ENCODE measurements at regions not wholly inside any gene's neighbourhood (a gene's known extent, or its start where the extent isn't known, plus 50 kb on each side); places are given as distances from the start of the nearest gene placed in this dataset.

GRCh38 chr20:58590679-58591473 is 60.2 kb upstream of the STX16 start:
- Histone ChIP-seq H3K27me3 (ENCODE audit: control insufficient read depth in 1 of 2, insufficient read depth in 2 of 2, low read length in 2 of 2) (no peaks in the 10 kb centered on the region), H3K4me1 (ENCODE audit: control insufficient read depth in 2 of 2, insufficient read depth in 2 of 2, low read length in 1 of 2) (peaks cover 0 to 2% of the 10 kb centered on the region in 2 donors), H3K9me3 (ENCODE audit: control insufficient read depth in 2 of 2, insufficient read depth in 1 of 2, low read depth in 1 of 2, low read length in 1 of 2) (peaks cover 2% of the 10 kb centered on the region in 2 donors), H3K36me3 (ENCODE audit: control insufficient read depth in 2 of 2, insufficient read depth in 2 of 2, low read length in 1 of 2) (no peaks in the 10 kb centered on the region), H3K27ac (ENCODE audit: low read depth in 2 of 2, low read length in 1 of 2) (no peak overlapping the region), H3K4me3 (ENCODE audit: low read depth in 1 of 2, low read length in 2 of 2) (no peak overlapping the region)
- 66 to 73% methylated on average over 12 of the region's 12 CpGs for WGBS, 2 donors

GRCh38 chr20:58587467-58587866 is 63.6 kb upstream of the STX16 start:
- H3K27ac ChIP-seq (ENCODE audit: low read depth in 2 of 2, low read length in 1 of 2): no peak overlapping the region
- H3K9me3 ChIP-seq (ENCODE audit: control insufficient read depth in 2 of 2, insufficient read depth in 1 of 2, low read depth in 1 of 2, low read length in 1 of 2): peaks cover 2 to 4% of the 10 kb centered on the region in 2 donors
- no peaks in the 10 kb centered on the region for H3K36me3 ChIP-seq (ENCODE audit: control insufficient read depth in 2 of 2, insufficient read depth in 2 of 2, low read length in 1 of 2)
- no peak overlapping the region for H3K4me3 ChIP-seq (ENCODE audit: low read depth in 1 of 2, low read length in 2 of 2)
- no peaks in the 10 kb centered on the region for H3K4me1 ChIP-seq (ENCODE audit: control insufficient read depth in 2 of 2, insufficient read depth in 2 of 2, low read length in 1 of 2)
- 82 to 84% methylated on average over 9 of the region's 9 CpGs for WGBS, 2 donors
- no peaks in the 10 kb centered on the region for H3K27me3 ChIP-seq (ENCODE audit: control insufficient read depth in 1 of 2, insufficient read depth in 2 of 2, low read length in 2 of 2)

GRCh38 chr20:58586565-58587093 is 64.5 kb upstream of the STX16 start:
- 70 to 91% methylated on average over 6 of the region's 6 CpGs for WGBS, 2 donors
- no peaks in the 10 kb centered on the region for H3K36me3 ChIP-seq (ENCODE audit: control insufficient read depth in 2 of 2, insufficient read depth in 2 of 2, low read length in 1 of 2)
- no peak overlapping the region for H3K4me3 ChIP-seq (ENCODE audit: low read depth in 1 of 2, low read length in 2 of 2)
- no peaks in the 10 kb centered on the region for H3K4me1 ChIP-seq (ENCODE audit: control insufficient read depth in 2 of 2, insufficient read depth in 2 of 2, low read length in 1 of 2)
- H3K9me3 ChIP-seq (ENCODE audit: control insufficient read depth in 2 of 2, insufficient read depth in 1 of 2, low read depth in 1 of 2, low read length in 1 of 2): peaks cover 0 to 4% of the 10 kb centered on the region in 2 donors
- no peak overlapping the region for H3K27ac ChIP-seq (ENCODE audit: low read depth in 2 of 2, low read length in 1 of 2)
- no peaks in the 10 kb centered on the region for H3K27me3 ChIP-seq (ENCODE audit: control insufficient read depth in 1 of 2, insufficient read depth in 2 of 2, low read length in 2 of 2)

GRCh38 chr20:58585753-58586540 is 65.1 kb upstream of the STX16 start:
- Histone ChIP-seq H3K27ac (ENCODE audit: low read depth in 2 of 2, low read length in 1 of 2) (no peak overlapping the region), H3K9me3 (ENCODE audit: control insufficient read depth in 2 of 2, insufficient read depth in 1 of 2, low read depth in 1 of 2, low read length in 1 of 2) (peaks cover 0 to 4% of the 10 kb centered on the region in 2 donors), H3K36me3 (ENCODE audit: control insufficient read depth in 2 of 2, insufficient read depth in 2 of 2, low read length in 1 of 2) (no peaks in the 10 kb centered on the region), H3K4me3 (ENCODE audit: low read depth in 1 of 2, low read length in 2 of 2) (no peak overlapping the region), H3K27me3 (ENCODE audit: control insufficient read depth in 1 of 2, insufficient read depth in 2 of 2, low read length in 2 of 2) (no peaks in the 10 kb centered on the region), H3K4me1 (ENCODE audit: control insufficient read depth in 2 of 2, insufficient read depth in 2 of 2, low read length in 1 of 2) (no peaks in the 10 kb centered on the region)
- 63 to 69% methylated on average over 8 of the region's 8 CpGs for WGBS, 2 donors

- Histone ChIP-seq H3K27ac (ENCODE audit: low read depth in 2 of 2, low read length in 1 of 2) (no peak overlapping the region), H3K4me1 (ENCODE audit: control insufficient read depth in 2 of 2, insufficient read depth in 2 of 2, low read length in 1 of 2) (no peaks in the 10 kb centered on the region), H3K27me3 (ENCODE audit: control insufficient read depth in 1 of 2, insufficient read depth in 2 of 2, low read length in 2 of 2) (no peaks in the 10 kb centered on the region), H3K4me3 (ENCODE audit: low read depth in 1 of 2, low read length in 2 of 2) (no peak overlapping the region), H3K9me3 (ENCODE audit: control insufficient read depth in 2 of 2, insufficient read depth in 1 of 2, low read depth in 1 of 2, low read length in 1 of 2) (peaks cover 0 to 4% of the 10 kb centered on the region in 2 donors), H3K36me3 (ENCODE audit: control insufficient read depth in 2 of 2, insufficient read depth in 2 of 2, low read length in 1 of 2) (no peaks in the 10 kb centered on the region)
- WGBS, 2 donors: 46 to 48% methylated on average over 9 of the region's 9 CpGs
These were observed 66.0 kb upstream of the STX16 start for GRCh38 chr20:58584881-58585752.

GRCh38 chr20:58584051-58584824 is 66.8 kb upstream of the STX16 start:
- H3K4me1 ChIP-seq (ENCODE audit: control insufficient read depth in 2 of 2, insufficient read depth in 2 of 2, low read length in 1 of 2): no peaks in the 10 kb centered on the region
- no peaks in the 10 kb centered on the region for H3K27me3 ChIP-seq (ENCODE audit: control insufficient read depth in 1 of 2, insufficient read depth in 2 of 2, low read length in 2 of 2)
- H3K4me3 ChIP-seq (ENCODE audit: low read depth in 1 of 2, low read length in 2 of 2): no peak overlapping the region
- no peak overlapping the region for H3K27ac ChIP-seq (ENCODE audit: low read depth in 2 of 2, low read length in 1 of 2)
- 84 to 91% methylated on average over 8 of the region's 8 CpGs for WGBS, 2 donors
- peaks cover 0 to 4% of the 10 kb centered on the region in 2 donors for H3K9me3 ChIP-seq (ENCODE audit: control insufficient read depth in 2 of 2, insufficient read depth in 1 of 2, low read depth in 1 of 2, low read length in 1 of 2)
- no peaks in the 10 kb centered on the region for H3K36me3 ChIP-seq (ENCODE audit: control insufficient read depth in 2 of 2, insufficient read depth in 2 of 2, low read length in 1 of 2)

- no peaks in the 10 kb centered on the region for H3K27me3 ChIP-seq (ENCODE audit: control insufficient read depth in 1 of 2, insufficient read depth in 2 of 2, low read length in 2 of 2)
- no peak overlapping the region for H3K4me3 ChIP-seq (ENCODE audit: low read depth in 1 of 2, low read length in 2 of 2)
- H3K9me3 ChIP-seq (ENCODE audit: control insufficient read depth in 2 of 2, insufficient read depth in 1 of 2, low read depth in 1 of 2, low read length in 1 of 2): peaks cover 0 to 3% of the 10 kb centered on the region in 2 donors
- H3K36me3 ChIP-seq (ENCODE audit: control insufficient read depth in 2 of 2, insufficient read depth in 2 of 2, low read length in 1 of 2): no peaks in the 10 kb centered on the region
- H3K27ac ChIP-seq (ENCODE audit: low read depth in 2 of 2, low read length in 1 of 2): no peak overlapping the region
- H3K4me1 ChIP-seq (ENCODE audit: control insufficient read depth in 2 of 2, insufficient read depth in 2 of 2, low read length in 1 of 2): no peaks in the 10 kb centered on the region
- 54 to 76% methylated on average over 8 of the region's 8 CpGs for WGBS, 2 donors
These were observed 67.5 kb upstream of the STX16 start for GRCh38 chr20:58583586-58583985.

- H3K27me3 ChIP-seq (ENCODE audit: control insufficient read depth in 1 of 2, insufficient read depth in 2 of 2, low read length in 2 of 2): no peaks in the 10 kb centered on the region
- H3K36me3 ChIP-seq (ENCODE audit: control insufficient read depth in 2 of 2, insufficient read depth in 2 of 2, low read length in 1 of 2): no peaks in the 10 kb centered on the region
- H3K4me3 ChIP-seq (ENCODE audit: low read depth in 1 of 2, low read length in 2 of 2): no peak overlapping the region
- H3K27ac ChIP-seq (ENCODE audit: low read depth in 2 of 2, low read length in 1 of 2): no peak overlapping the region
- H3K9me3 ChIP-seq (ENCODE audit: control insufficient read depth in 2 of 2, insufficient read depth in 1 of 2, low read depth in 1 of 2, low read length in 1 of 2): peaks cover 0 to 3% of the 10 kb centered on the region in 2 donors
- 49 to 54% methylated on average over 13 of the region's 13 CpGs for WGBS, 2 donors
- no peaks in the 10 kb centered on the region for H3K4me1 ChIP-seq (ENCODE audit: control insufficient read depth in 2 of 2, insufficient read depth in 2 of 2, low read length in 1 of 2)
These were observed 67.9 kb upstream of the STX16 start for GRCh38 chr20:58583176-58583575.
